Duodenal mucosa (tissue), 2 donors: ENCODE measurements at regions not wholly inside any gene's neighbourhood (a gene's known extent, or its start where the extent isn't known, plus 50 kb on each side); places are given as distances from the start of the nearest gene placed in this dataset.

Experiments
- H3K27ac ChIP-seq: one replicate; pipeline ENCODE4 v1.7.0; 2013; ENCODE audit warnings: low read depth, low read length
- H3K27me3 ChIP-seq, 2 donors: one replicate each; pipeline ENCODE4 v1.7.0; 2013; ENCODE audit warnings: low read length in 2 of 2, control low read depth in 1 of 2; ENCODE audit not compliant: insufficient read depth in 2 of 2, control insufficient read depth in 1 of 2
- H3K36me3 ChIP-seq, 2 donors: one replicate each; pipeline ENCODE4 v1.7.0; 2013; ENCODE audit warnings: low read length in 2 of 2, control low read depth in 1 of 2; ENCODE audit not compliant: insufficient read depth in 2 of 2, control insufficient read depth in 1 of 2
- H3K4me1 ChIP-seq, 2 donors: one replicate each; pipeline ENCODE4 v1.7.0; 2013; ENCODE audit warnings: low read length in 2 of 2, control low read depth in 1 of 2; ENCODE audit not compliant: insufficient read depth in 2 of 2, control insufficient read depth in 1 of 2
- H3K4me3 ChIP-seq, 2 donors: one replicate each; pipeline ENCODE4 v1.7.0; 2013; ENCODE audit warnings: low read length in 2 of 2, low read depth in 1 of 2
- H3K9ac ChIP-seq, 2 donors: one replicate each; pipeline ENCODE4 v1.7.0; 2013; ENCODE audit warnings: low read length in 2 of 2, low read depth in 1 of 2
- H3K9me3 ChIP-seq, 2 donors: one replicate each; pipeline ENCODE4 v1.7.0; 2013; ENCODE audit warnings: low read length in 2 of 2, control low read depth in 1 of 2; ENCODE audit not compliant: control insufficient read depth in 1 of 2

- H3K27me3 ChIP-seq = no peaks in the 10 kb centered on the region
- H3K4me3 ChIP-seq = no peak overlapping the region
- no peak overlapping the region for H3K27ac ChIP-seq
- no peaks in the 10 kb centered on the region for H3K36me3 ChIP-seq
- no peaks in the 10 kb centered on the region for H3K4me1 ChIP-seq
- H3K9me3 ChIP-seq = no peaks in the 10 kb centered on the region
- no peak overlapping the region for H3K9ac ChIP-seq
Observed at GRCh38 chr14:25239170-25239569, 189.2 kb upstream of the STXBP6 start.

GRCh38 chr14:25237845-25238244, 187.9 kb upstream of the STXBP6 start:
- no peaks in the 10 kb centered on the region for H3K27me3 ChIP-seq

GRCh38 chr14:25233613-25234012, 183.7 kb upstream of the STXBP6 start:
- Histone ChIP-seq H3K4me1 (peaks cover 0 to 5% of the 10 kb centered on the region in 2 donors), H3K27me3 (no peaks in the 10 kb centered on the region), H3K27ac (no peak overlapping the region), H3K9ac (no peak overlapping the region), H3K36me3 (no peaks in the 10 kb centered on the region), H3K4me3 (peak overlapping the region; percentile 7 to 46), H3K9me3 (no peaks in the 10 kb centered on the region)

More at GRCh38 chr14:25237845-25238244, 187.9 kb upstream of the STXBP6 start:
- no peaks in the 10 kb centered on the region for H3K36me3 ChIP-seq
- no peaks in the 10 kb centered on the region for H3K9me3 ChIP-seq
- H3K4me3 ChIP-seq = no peak overlapping the region
- H3K4me1 ChIP-seq = peaks cover 0 to 5% of the 10 kb centered on the region in 2 donors
- no peak overlapping the region for H3K9ac ChIP-seq
- H3K27ac ChIP-seq = no peak overlapping the region

- H3K27ac ChIP-seq = no peak overlapping the region
- H3K27me3 ChIP-seq = no peaks in the 10 kb centered on the region
- H3K4me1 ChIP-seq = peaks cover 0 to 5% of the 10 kb centered on the region in 2 donors
- H3K4me3 ChIP-seq = no peak overlapping the region
- H3K9ac ChIP-seq = no peak overlapping the region
- no peaks in the 10 kb centered on the region for H3K36me3 ChIP-seq
- no peaks in the 10 kb centered on the region for H3K9me3 ChIP-seq
Observed at GRCh38 chr14:25231004-25231403, 181.1 kb upstream of the STXBP6 start.

- Histone ChIP-seq H3K9ac (no peak overlapping the region), H3K27ac (no peak overlapping the region), H3K36me3 (no peaks in the 10 kb centered on the region), H3K4me3 (no peak overlapping the region), H3K9me3 (no peaks in the 10 kb centered on the region), H3K27me3 (no peaks in the 10 kb centered on the region), H3K4me1 (peaks cover 5 to 15% of the 10 kb centered on the region in 2 donors)
Observed at GRCh38 chr14:25226214-25226613, 176.3 kb upstream of the STXBP6 start.

GRCh38 chr14:25222256-25222655, 172.3 kb upstream of the STXBP6 start:
- no peak overlapping the region for H3K27ac ChIP-seq
- H3K4me1 ChIP-seq = peaks cover 22 to 33% of the 10 kb centered on the region in 2 donors
- no peaks in the 10 kb centered on the region for H3K27me3 ChIP-seq
- no peak overlapping the region for H3K9ac ChIP-seq
- no peaks in the 10 kb centered on the region for H3K36me3 ChIP-seq
- H3K4me3 ChIP-seq = no peak overlapping the region
- no peaks in the 10 kb centered on the region for H3K9me3 ChIP-seq

- H3K4me1 ChIP-seq = peaks cover 22 to 33% of the 10 kb centered on the region in 2 donors
- no peaks in the 10 kb centered on the region for H3K36me3 ChIP-seq
- H3K9me3 ChIP-seq = no peaks in the 10 kb centered on the region
- no peak overlapping the region for H3K27ac ChIP-seq
- no peaks in the 10 kb centered on the region for H3K27me3 ChIP-seq
- no peak overlapping the region for H3K9ac ChIP-seq
- no peak overlapping the region for H3K4me3 ChIP-seq
Observed at GRCh38 chr14:25220514-25220913, 170.6 kb upstream of the STXBP6 start.

- no peak overlapping the region for H3K27ac ChIP-seq
- no peaks in the 10 kb centered on the region for H3K36me3 ChIP-seq
- no peaks in the 10 kb centered on the region for H3K27me3 ChIP-seq
- no peak overlapping the region for H3K4me3 ChIP-seq
- peaks cover 0 to 3% of the 10 kb centered on the region in 2 donors for H3K9me3 ChIP-seq
- H3K9ac ChIP-seq = no peak overlapping the region
- peaks cover 12% of the 10 kb centered on the region in 2 donors for H3K4me1 ChIP-seq
Observed at GRCh38 chr14:25215607-25216006, 165.7 kb upstream of the STXBP6 start.

- Histone ChIP-seq H3K27me3 (no peaks in the 10 kb centered on the region), H3K4me3 (no peak overlapping the region), H3K9ac (no peak overlapping the region), H3K9me3 (peaks cover 3 to 12% of the 10 kb centered on the region in 2 donors), H3K4me1 (no peaks in the 10 kb centered on the region), H3K36me3 (no peaks in the 10 kb centered on the region), H3K27ac (no peak overlapping the region)
Observed at GRCh38 chr14:25197885-25198284, 147.9 kb upstream of the STXBP6 start.

GRCh38 chr14:25180221-25180620, 130.3 kb upstream of the STXBP6 start:
- H3K4me1 ChIP-seq = no peaks in the 10 kb centered on the region
- H3K9ac ChIP-seq = no peak overlapping the region
- no peak overlapping the region for H3K27ac ChIP-seq
- H3K27me3 ChIP-seq = no peaks in the 10 kb centered on the region
- no peak overlapping the region for H3K4me3 ChIP-seq
- peaks cover 0 to 3% of the 10 kb centered on the region in 2 donors for H3K9me3 ChIP-seq
- H3K36me3 ChIP-seq = no peaks in the 10 kb centered on the region

- peaks cover 0 to 3% of the 10 kb centered on the region in 2 donors for H3K9me3 ChIP-seq
- no peak overlapping the region for H3K4me3 ChIP-seq
- no peak overlapping the region for H3K9ac ChIP-seq
- no peaks in the 10 kb centered on the region for H3K4me1 ChIP-seq
- no peaks in the 10 kb centered on the region for H3K36me3 ChIP-seq
- H3K27ac ChIP-seq = no peak overlapping the region
- H3K27me3 ChIP-seq = no peaks in the 10 kb centered on the region
Observed at GRCh38 chr14:25178255-25178654, 128.3 kb upstream of the STXBP6 start.
